PC-9 (cell line): ENCODE measurements at regions not wholly inside any gene's neighbourhood (a gene's known extent, or its start where the extent isn't known, plus 50 kb on each side); places are given as distances from the start of the nearest gene placed in this dataset.
"Not testable (repeated sequence)": the region's sequence is repeated elsewhere in the genome, so short reads cannot be mapped to it uniquely, and the experiment has no call there.

Source experiments
- BruUV-seq: library from RNA; stranded (reverse); fragments of 400-500 nt; replicated peaks from 2 replicates; lab custom pipeline; 2021; lab: Mats Ljungman, UMichigan
- CTCF ChIA-PET: fragments of 300-600 bp; sonication (Branson Sonifier 250); formaldehyde crosslinking; loops from one replicate; lab custom pipeline; 2022; ENCODE audit warnings: antibody characterized with exemption; lab: Charles Lee
- POLR2A ChIA-PET: fragments of 300-600 bp; sonication (Branson Sonifier 250); formaldehyde crosslinking; loops from one replicate; lab custom pipeline; 2022; ENCODE audit warnings: antibody characterized with exemption; ENCODE audit not compliant: unreplicated experiment; lab: Charles Lee
- DNase-seq, 2 experiments: peaks; one replicate each; pipeline versions ENCODE4 v3.0.0 to v3.0.0-alpha.2; 2015 to 2022; ENCODE audit warnings: mixed read lengths in 1 of 2
- H2AFZ ChIP-seq: fragments of 200-600 bp; sonication (generic); 2 replicates; pipeline ENCODE4 v1.8.1; 2017; ENCODE audit warnings: antibody characterized with exemption
- H3F3A ChIP-seq: fragments of 200-600 bp; sonication (generic); 2 replicates; pipeline ENCODE4 v1.8.1; 2017; ENCODE audit warnings: antibody characterized with exemption, mild to moderate bottlenecking, low read depth; ENCODE audit not compliant: insufficient read depth
- H3K27ac ChIP-seq: fragments of 200-600 bp; sonication (generic); 2 replicates; pipeline ENCODE4 v1.6.1; 2016; ENCODE audit warnings: mixed run types
- H3K27me3 ChIP-seq: fragments of 200-600 bp; sonication (generic); 2 replicates; pipeline ENCODE4 v1.6.1; 2016; ENCODE audit warnings: low read depth, mixed run types; ENCODE audit not compliant: insufficient read depth
- H3K36me3 ChIP-seq: fragments of 200-600 bp; sonication (generic); 2 replicates; pipeline ENCODE4 v1.6.1; 2016; ENCODE audit warnings: low read depth, mixed run types
- H3K4me1 ChIP-seq: fragments of 200-600 bp; sonication (generic); replicated peaks from 2 replicates; pipeline ENCODE4 v1.6.1; 2016; ENCODE audit warnings: mixed run types; ENCODE audit not compliant: insufficient read depth
- H3K4me2 ChIP-seq: fragments of 200-600 bp; sonication (generic); 2 replicates; pipeline ENCODE4 v1.6.1; 2017; ENCODE audit warnings: mixed run types
- H3K4me3 ChIP-seq: fragments of 200-600 bp; sonication (generic); 2 replicates; pipeline ENCODE4 v1.6.1; 2016; ENCODE audit warnings: mixed run types
- H3K79me2 ChIP-seq: fragments of 200-600 bp; sonication (generic); 2 replicates; pipeline ENCODE4 v1.6.1; 2017; ENCODE audit warnings: low read depth, mixed run types
- H3K9me2 ChIP-seq: fragments of 200-600 bp; sonication (generic); 2 replicates; pipeline ENCODE4 v1.8.1; 2017; ENCODE audit warnings: mild to moderate bottlenecking; ENCODE audit not compliant: insufficient read depth
- H3K9me3 ChIP-seq: fragments of 200-600 bp; sonication (generic); 2 replicates; pipeline ENCODE4 v1.8.1; 2016; ENCODE audit warnings: low read depth; ENCODE audit not compliant: insufficient read depth
- H4K20me1 ChIP-seq: fragments of 200-600 bp; sonication (generic); 2 replicates; pipeline ENCODE4 v1.8.1; 2017; ENCODE audit not compliant: insufficient read depth
- EZH2 ChIP-seq: fragments of 200-600 bp; sonication (generic); IDR thresholded peaks from 2 replicates; pipeline ENCODE4 v1.8.0; 2017; ENCODE audit warnings: antibody characterized with exemption, low read depth
- intact Hi-C: fragments of 100-400 bp; cut with micrococcal nuclease; formaldehyde crosslinking; loops from one replicate; pipeline ENCODE4 v1.10.0; 2022; ENCODE audit not compliant: unreplicated experiment
- TF ChIP-seq, protein P1 (sequence below): fragments of 200-600 bp; sonication (generic); conservative IDR thresholded peaks from 2 replicates; pipeline ENCODE4 v1.6.1; 2017; ENCODE audit warnings: mixed run types, antibody characterized with exemption, mild to moderate bottlenecking, moderate library complexity

DNA sequence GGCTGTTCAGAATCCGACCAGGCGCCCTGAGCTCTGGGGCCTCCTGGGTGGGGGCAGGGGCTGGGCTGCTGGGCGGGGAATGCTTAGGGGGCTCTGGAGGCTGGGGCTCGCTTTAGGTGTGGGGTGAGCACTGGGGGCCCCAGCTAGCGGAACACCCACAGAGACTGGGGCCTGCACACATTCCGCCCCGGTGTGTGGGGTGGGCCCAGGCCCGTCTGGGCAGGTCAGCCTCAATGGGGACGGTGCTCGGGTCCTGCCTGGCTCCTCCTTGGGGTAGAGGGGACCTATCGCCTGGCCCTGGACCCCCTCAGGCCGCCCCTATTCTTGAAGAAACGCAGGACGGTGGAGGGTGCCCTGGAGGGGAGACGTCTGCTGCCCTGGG lies 364.8 kb downstream of the TMEM121 start:
- H3K4me1 ChIP-seq = no peaks in the 10 kb centered on the region
- TF ChIP-seq, protein P1, sequence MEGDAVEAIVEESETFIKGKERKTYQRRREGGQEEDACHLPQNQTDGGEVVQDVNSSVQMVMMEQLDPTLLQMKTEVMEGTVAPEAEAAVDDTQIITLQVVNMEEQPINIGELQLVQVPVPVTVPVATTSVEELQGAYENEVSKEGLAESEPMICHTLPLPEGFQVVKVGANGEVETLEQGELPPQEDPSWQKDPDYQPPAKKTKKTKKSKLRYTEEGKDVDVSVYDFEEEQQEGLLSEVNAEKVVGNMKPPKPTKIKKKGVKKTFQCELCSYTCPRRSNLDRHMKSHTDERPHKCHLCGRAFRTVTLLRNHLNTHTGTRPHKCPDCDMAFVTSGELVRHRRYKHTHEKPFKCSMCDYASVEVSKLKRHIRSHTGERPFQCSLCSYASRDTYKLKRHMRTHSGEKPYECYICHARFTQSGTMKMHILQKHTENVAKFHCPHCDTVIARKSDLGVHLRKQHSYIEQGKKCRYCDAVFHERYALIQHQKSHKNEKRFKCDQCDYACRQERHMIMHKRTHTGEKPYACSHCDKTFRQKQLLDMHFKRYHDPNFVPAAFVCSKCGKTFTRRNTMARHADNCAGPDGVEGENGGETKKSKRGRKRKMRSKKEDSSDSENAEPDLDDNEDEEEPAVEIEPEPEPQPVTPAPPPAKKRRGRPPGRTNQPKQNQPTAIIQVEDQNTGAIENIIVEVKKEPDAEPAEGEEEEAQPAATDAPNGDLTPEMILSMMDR = no peak
- TF ChIP-seq EZH2 = no peak
- no peaks in the 10 kb centered on the region for H3F3A ChIP-seq
- intact Hi-C loops = no loop called here
- DNase-seq = no peak
- no peaks in the 10 kb centered on the region for H3K9me2 ChIP-seq
- POLR2A ChIA-PET = no interaction called here
- H3K36me3 ChIP-seq = no peaks in the 10 kb centered on the region
- H4K20me1 ChIP-seq = no peaks in the 10 kb centered on the region
- H3K4me3 ChIP-seq = no peak overlapping the region
- no peak overlapping the region for H2AFZ ChIP-seq
- no peak overlapping the region for H3K4me2 ChIP-seq
- no TSS peak for BruUV-seq
- peaks cover 59% of the 10 kb centered on the region for H3K27me3 ChIP-seq
- H3K9me3 ChIP-seq = no peaks in the 10 kb centered on the region
- no peaks in the 10 kb centered on the region for H3K79me2 ChIP-seq
- H3K27ac ChIP-seq = no peak overlapping the region
- CTCF ChIA-PET = no interaction called here

DNA sequence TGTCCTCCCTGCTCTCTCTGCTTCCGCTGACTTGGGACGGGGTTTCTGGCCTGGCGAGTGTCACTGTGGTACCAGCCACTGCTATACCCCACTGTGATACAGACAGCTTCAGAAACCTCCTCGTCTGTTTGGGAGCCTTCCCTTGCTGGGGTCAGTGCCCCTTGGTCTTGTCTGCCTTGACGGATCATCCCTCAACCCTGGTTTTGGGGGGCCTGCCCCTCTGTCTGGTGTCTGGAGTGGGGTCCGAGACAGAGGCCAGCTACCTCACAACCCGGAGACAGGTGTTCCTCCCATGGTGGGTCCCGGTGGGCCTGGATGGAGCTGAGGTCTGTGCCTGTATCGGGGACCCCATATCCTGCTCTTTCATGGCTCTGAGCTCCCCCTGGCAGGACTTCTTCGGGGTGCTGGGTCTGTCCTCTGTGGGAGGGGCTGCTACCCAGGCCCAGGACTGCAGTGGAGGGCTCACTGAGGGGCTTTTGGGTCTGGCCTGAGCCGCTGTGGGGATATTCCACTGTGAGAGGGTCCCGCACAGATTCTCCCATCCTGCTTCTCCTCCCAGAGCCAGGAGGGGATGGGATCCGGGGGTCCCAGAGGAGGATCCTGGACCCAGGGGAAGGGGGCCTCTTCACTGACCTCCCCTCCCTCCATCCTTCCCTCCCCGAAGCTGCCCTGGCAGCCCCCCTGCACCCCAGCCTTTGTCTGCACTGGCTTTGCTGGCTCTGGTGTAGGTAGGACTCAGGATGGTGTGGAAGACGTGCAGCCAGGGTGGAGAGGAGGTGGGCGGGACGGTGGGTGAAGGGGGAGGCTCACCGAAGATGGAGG lies 365.5 kb downstream of the TMEM121 start:
- POLR2A ChIA-PET = no interaction called here
- Histone ChIP-seq H3K4me3 (no peak overlapping the region), H2AFZ (no peak overlapping the region), H3K4me1 (no peaks in the 10 kb centered on the region), H4K20me1 (no peaks in the 10 kb centered on the region), H3K27ac (no peak overlapping the region), H3K79me2 (no peaks in the 10 kb centered on the region), H3K27me3 (peaks cover 63% of the 10 kb centered on the region), H3K9me2 (no peaks in the 10 kb centered on the region), H3F3A (no peaks in the 10 kb centered on the region), H3K4me2 (no peak overlapping the region), H3K9me3 (no peaks in the 10 kb centered on the region), H3K36me3 (no peaks in the 10 kb centered on the region)
- BruUV-seq = no TSS peak
- no peak for DNase-seq
- intact Hi-C loops = no loop called here
- TF ChIP-seq, protein P1 = no peak
- no peak for TF ChIP-seq EZH2
- CTCF ChIA-PET = no interaction called here

DNA sequence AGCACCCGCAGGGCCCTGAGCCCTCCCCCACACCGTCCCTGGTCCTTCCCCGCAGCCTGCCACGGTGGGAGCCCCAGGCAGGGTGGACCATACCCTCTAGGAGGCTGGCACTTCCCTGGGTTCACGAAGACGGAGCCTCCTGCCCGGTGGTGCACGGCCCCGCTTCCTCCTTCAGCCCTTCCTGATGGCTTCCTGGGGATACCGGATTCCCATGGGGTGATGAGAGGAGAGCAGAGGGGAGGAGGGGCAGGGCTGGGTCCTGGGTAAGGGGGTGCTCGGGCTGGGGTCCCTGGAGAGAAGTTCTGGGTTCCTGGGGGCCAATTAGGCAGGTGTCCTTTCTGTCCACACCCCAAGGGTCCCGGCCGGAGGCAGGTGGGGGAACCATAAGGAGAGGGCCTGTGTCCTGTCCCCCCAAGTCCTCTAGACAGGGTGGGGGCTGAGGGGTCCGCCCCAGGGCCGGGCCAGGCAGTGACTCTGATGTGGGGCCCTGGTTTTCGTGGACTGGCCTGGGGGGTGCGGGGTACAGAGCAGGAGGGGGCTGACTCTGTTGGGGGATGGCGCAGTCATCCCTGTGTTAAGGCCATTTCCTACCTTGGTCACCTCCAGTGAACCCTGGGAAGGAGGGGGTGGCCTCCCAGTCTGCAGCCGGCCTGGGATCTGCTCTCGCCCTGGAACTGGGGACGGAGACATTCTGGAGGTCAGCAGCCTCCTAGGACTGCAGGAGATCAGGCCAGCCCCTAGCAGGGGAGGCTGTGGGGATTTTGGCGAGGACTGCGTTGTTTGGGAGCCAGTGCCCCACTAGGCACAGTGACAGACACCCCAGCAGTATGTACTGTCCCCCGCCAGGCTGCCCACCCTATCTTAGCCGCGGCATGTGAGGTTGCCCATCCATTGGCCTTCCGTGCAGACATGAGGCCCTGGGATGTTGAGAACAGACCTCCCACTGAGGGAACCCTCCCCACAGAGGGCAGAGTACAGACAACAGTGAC lies 366.4 kb downstream of the TMEM121 start:
- H3K4me2 ChIP-seq, H3K9me3 ChIP-seq, H4K20me1 ChIP-seq, BruUV-seq, H3K79me2 ChIP-seq, H2AFZ ChIP-seq, H3K4me3 ChIP-seq, intact Hi-C loops, H3F3A ChIP-seq, H3K9me2 ChIP-seq, H3K4me1 ChIP-seq, H3K36me3 ChIP-seq, CTCF ChIA-PET, POLR2A ChIA-PET, DNase-seq, H3K27ac ChIP-seq: not testable (repeated sequence)
- H3K27me3 ChIP-seq = peaks cover 59% of the 10 kb centered on the region

DNA sequence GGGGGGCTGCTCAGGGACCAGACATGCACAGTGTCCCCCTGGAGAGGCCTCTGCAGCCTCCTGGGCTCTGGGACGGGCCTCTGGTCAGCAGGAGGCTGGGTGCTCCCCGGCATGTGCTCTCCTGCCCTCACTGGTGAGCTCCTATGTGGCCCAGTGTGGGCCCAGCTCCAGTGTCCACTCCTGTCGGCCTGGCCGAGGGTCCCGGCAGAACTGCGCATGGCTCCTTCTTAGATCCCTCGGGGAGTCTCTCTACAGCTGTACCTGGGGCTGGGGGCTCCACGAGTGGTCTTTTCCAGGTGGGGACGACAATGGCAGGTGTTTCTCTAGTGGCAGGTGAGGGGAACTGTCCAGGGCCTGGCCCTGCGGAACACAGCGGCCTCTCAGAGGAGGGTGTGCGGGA lies 367.3 kb downstream of the TMEM121 start:
- H3K4me1 ChIP-seq, H3K79me2 ChIP-seq, H3K36me3 ChIP-seq, POLR2A ChIA-PET, H3F3A ChIP-seq, H3K4me3 ChIP-seq, CTCF ChIA-PET, DNase-seq, H3K9me2 ChIP-seq, H4K20me1 ChIP-seq, H2AFZ ChIP-seq, H3K27ac ChIP-seq, BruUV-seq, intact Hi-C loops, H3K9me3 ChIP-seq, H3K4me2 ChIP-seq: not testable (repeated sequence)
- peaks cover 61% of the 10 kb centered on the region for H3K27me3 ChIP-seq
